HG03565 (cell line): ENCODE measurements at regions not wholly inside any gene's neighbourhood (a gene's known extent, or its start where the extent isn't known, plus 50 kb on each side); places are given as distances from the start of the nearest gene placed in this dataset.

ENCODE experiments used
- ATAC-seq: cut with Tn5 transposase; IDR thresholded peaks from one replicate; pipeline ENCODE4 v1.9.1; 2021; ENCODE audit warnings: mild to moderate bottlenecking, moderate library complexity; ENCODE audit not compliant: unreplicated experiment

DNA sequence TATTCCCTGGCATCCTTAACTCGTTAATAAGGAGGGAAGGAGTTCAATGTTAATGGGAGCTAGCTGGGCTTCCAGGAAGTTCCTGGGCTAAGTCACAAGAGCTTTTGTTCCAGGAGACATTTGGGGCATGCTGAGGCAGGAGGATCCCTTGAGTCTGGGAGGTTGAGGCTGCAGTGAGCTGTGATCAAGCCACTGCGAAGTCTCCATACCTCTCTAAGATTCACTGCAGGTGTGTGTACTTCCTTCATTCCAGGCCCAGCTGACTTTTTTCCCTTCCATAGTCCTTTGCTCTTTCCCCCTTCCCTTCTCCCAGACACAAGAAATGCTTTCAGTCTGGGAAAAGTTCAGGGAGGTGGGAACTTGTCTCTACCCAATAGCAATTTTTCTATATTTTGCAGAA lies 489.8 kb downstream of the NPIPA7 start:
- no peak for ATAC-seq

DNA sequence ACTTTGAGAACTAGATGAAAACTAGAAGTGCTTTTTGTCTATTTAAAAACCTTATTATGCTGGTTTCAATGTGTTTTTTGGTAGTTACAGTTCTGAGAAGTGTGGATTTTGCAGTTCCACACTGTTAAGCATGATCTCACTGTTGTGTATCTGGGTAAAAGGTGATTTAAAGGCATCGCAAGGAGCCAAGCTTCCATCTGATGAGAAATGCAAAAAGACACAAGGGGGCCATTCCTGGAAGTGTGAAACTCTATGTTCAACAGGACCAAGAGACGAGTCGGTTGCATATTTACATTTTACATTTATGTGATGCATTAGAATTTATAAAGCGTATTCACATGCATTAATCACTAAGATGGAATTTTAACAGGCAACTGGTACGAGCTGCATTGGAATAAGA lies 490.8 kb downstream of the NPIPA7 start:
- ATAC-seq: no peak

DNA sequence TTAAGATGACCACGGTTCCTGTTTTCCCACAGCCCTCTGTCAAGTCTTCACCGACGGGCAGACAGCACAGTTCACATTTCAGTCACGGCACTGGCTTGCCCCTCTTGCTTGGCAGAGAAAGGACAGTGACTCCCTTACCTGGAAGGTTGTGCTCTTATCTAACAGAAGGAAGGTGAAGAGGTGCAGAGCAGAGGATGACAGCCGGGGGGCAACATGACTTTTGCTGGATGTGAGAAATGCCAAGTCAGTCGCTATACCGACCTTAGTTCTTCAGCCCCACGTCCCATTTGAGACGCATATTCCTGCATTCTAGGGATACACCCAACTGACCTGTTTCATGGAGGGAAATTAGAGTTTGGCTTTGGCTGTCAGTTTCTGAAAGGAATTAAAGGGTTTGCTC lies 492.3 kb downstream of the NPIPA7 start:
- no peak for ATAC-seq

DNA sequence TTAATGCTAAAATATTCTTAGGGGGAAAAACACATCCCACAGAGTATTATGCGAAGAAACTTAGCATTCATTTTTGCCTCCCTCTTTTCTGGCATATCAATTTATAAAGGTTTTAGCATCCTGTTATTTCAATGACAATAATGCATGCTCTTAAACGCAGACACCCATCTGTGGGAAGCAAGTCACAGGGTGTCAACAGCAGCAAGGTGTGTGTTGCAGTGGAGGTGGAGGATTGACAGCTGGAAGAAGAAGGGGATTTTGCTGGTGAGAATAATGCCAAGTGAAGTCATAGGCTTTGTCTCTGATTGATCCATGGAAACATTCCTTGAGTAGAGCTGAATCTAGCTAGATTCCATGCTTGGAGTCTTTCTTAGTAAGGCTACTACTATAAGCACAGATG lies 498.1 kb downstream of the NPIPA7 start:
- no peak for ATAC-seq

DNA sequence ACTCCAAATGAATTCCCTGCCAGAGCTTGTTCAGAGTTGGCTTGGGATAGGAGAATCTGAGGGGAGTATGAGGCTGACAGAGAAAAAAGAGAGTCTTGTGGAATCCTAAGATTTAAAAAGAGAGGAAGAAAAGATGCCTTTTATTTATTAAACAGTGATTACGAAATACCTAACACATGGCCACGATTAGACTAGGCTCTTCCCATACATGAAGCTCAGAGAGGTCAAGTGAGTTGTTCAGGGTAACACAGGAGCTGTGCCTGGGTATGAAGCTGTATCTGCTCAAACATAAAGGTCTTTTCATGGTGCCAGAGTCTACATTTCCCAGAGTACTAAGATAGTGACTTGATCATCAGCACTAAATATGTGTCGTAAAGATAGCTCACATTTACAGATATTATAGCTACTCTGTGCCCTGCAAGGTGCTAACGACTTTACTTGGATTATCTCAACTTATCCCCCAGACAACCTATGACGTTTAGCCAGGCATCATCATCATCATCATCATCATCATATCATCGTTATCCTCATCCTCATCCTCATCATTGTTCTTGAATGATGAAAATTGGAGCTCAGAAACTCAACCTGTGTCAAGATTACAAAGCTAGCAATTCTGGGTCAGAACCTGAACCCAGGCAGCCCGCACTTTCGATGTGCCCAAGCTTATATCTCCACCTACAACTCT lies 500.8 kb downstream of the NPIPA7 start:
- no peak for ATAC-seq

DNA sequence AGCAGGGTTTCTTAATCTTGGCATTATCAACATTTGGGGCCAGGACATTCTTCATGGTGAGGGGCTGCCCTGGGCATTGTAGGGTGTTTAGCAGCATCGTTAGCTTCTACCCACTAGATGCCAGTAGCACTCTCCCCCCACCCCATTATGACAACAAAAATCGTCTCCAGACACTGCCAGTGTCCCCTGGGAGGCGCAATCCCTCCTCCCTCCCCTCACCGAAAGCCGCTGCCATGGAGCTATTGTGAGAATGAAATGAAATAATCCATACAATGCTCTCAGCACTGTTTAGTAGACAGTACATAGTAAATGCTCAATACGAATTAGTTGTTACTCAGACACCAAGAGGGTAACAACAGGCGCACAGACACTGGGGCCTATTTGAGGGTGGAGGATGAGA lies 502.9 kb downstream of the NPIPA7 start:
- ATAC-seq: no peak

DNA sequence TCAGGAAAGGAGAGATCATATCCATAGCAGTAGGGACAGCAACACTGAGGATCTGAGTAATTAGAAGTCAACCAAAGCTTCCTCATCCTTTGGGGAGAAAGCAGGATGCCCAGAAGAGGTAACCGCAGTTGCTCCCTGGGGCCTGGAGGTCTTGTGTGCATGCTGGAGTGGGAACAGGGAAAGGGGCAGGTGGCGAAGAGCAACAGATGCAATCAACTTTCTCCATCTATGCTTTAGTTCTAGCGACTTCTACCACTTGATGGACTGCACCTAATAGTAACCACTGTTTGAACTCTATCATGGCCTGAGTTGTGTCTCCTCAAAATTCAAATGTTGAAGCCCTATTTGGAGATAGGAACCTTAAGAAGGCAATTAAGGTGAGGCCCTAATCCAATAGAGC lies 503.8 kb downstream of the NPIPA7 start:
- no peak for ATAC-seq

DNA sequence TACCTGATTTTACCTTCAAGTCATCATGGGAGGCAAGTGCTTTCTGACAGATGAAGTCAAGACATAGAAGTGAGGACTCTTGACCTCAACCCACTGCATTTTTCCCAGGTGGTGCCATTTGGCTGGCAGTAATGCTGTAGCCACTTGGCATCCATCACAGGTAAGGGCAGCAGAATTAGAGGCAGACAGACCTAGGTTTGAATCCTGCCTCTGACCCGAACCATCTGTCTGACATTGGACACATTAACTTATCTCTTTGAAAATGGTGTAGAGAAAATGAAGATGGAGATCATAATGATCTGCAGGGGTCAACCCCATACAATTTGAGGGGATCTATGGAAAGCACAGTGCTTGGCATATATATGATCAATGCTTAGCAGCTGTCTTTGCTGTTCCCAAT lies 505.5 kb downstream of the NPIPA7 start:
- no peak for ATAC-seq

DNA sequence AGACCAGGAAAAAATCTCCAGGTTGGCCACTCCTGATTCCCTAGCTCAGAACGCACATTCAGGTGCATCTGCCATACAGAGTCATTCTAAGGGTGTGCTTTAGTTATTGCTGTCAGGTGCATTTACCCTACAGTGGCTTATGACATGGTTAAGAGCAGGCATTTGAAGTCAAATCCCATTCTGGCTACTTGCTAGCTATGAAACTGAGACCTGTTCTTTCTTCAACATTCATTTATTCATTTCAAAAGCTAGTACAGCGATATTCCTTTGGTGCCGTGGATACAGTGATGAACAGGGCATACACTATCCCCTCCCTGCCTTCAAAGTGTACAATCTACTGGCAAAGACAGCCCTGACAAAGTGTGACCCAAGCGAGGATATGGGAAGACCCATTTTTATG lies 508.3 kb downstream of the NPIPA7 start:
- no peak for ATAC-seq

DNA sequence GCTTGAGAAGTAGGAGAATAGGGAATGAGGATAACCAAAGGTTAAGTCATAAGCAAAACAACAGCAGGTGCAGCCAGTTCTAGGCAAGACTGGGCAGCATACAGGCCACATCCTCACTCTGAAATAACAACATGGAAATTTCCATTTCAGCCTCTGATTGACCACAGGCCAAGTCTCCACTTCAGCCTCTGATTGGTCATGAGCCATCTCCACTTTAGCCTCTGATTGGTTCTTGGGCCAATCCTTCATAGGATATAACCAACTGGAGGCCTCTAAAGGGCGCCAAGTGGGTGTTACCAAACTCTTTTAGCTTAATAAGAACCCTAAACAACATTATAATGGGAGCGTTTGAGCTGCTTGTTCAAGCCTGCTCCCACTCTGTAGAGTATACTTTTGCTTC lies 512.0 kb downstream of the NPIPA7 start:
- no peak for ATAC-seq

DNA sequence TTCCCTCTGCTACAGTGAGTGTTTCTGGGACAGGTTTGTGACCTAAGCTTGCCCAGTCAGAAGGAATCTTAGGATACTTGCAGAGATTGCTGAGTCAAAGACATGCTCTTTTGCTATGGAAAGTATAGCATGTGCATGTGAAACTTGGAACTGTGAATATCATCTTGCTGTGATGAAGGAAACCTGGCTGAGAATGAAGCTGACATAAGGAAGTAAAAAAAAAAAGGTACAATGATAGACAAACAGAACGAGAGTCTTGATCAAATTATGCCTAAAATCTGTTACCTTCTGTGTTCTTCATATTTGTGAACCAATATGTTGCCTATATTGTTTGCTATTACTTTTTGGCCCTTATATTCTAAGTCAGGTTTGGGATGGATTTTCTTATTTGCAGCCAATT lies 525.7 kb downstream of the NPIPA7 start:
- no peak for ATAC-seq

DNA sequence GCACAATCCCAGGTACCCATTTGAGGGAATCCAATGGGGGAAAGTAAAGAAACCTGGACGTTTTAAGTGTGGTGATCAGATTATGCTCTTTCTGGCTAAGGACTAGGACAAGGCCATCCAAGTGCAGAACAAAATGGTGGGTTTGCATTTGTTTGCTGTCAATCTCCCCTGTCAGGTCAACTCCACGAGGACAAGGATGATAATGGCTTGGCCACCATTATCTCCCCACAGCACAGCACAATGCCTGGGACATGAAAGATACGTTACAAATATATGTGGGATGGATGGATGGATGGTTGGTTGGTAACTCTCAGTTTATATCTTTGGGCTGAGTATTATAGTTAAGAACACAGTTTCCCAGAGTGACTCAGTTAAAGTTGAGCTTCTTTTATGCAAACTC lies 526.9 kb downstream of the NPIPA7 start:
- ATAC-seq: no peak

DNA sequence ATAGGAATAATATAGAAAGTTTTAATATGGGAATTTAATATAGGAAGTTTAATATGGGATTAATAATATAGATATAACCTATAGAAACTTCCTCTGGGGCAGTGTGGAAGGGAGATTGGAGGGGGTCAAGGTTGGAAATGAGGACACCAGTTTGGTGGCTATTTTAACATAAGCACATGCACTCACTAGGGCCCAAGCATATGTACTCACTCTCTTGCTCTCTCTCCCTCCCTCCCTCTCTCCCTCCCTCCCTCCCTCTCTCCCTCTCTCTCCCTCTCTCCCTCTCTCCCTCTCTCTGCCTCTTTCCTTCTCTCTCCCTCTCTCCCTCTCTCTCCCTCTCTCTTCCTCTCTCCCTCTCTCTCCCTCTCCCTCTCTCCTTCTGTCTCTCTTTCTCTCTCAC lies 528.1 kb downstream of the NPIPA7 start:
- ATAC-seq: no peak

DNA sequence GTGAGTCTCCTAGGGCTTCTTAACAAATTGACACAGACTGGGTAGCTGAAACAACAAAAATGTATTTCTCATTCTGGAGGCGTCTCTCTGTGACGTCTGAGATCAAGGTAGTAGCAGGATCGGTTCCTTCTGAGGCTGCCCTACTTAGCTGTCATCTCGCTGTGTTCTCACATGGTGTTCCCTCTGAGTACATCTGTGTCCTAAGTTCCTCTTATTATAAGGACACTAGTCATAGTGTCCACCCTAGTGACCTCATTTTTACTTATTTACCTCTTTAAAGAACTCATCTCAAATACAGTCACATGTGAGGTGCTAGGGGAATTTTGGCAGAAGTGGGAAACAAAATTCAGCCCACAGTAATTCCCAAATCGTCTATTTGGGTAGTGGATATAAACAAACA lies 529.1 kb downstream of the NPIPA7 start:
- no peak for ATAC-seq

DNA sequence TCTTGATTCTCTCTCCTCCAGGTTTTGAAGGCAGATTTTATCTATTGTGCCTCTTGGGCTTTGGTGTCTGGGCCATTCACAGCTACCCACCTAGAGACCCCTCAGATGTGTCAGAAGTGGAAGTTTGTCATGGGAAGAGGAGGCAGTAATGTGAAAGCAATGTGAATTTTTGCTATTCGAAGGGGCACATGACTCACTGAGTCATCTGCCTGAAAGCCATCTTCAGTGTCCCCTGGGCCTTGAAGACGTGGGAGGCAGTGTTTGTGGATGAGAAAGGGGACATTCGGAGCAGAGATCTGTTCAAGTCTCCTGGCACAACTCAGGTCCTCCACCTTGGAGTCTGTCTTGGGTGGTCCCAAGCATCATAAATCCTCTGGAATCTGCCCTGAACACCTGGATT lies 530.2 kb downstream of the NPIPA7 start:
- ATAC-seq: no peak

DNA sequence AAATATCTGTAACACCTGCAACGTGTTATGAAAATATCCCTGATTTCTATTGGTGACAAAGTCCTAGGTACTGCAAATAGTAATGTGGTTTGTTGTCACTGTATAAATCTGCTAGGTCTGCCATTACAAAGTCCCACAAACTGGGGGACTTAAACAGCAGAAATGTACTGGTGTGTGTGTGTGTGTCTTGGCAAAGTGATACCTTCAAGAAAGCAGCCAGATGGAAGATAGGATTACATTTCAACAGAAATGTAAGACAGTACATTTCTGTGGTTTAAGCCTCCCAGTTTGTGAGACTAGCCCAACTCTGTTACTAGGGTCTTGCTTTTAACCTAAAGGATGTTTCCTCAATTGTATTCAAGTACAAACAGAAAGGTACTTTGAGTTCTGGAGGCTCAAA lies 531.7 kb downstream of the NPIPA7 start:
- no peak for ATAC-seq

DNA sequence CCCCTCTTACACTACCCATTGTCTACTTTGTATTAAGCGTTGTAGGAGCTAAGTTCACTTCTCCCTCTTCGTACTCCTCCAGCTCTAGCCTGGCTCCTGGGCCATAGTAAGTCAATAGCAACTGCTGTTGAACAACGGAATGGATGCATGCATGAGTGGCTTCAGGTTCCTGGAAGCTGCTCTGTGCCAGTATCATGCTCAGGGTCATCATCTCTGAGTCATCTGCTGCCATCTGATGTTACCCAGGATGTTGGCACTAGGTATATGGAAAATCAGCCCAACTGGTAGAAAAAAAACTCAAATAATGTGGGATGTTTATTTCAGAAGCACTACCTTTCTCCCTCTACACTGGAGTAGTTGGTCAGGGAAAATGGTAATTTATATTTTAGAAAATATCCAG lies 536.8 kb downstream of the NPIPA7 start:
- ATAC-seq: no peak

DNA sequence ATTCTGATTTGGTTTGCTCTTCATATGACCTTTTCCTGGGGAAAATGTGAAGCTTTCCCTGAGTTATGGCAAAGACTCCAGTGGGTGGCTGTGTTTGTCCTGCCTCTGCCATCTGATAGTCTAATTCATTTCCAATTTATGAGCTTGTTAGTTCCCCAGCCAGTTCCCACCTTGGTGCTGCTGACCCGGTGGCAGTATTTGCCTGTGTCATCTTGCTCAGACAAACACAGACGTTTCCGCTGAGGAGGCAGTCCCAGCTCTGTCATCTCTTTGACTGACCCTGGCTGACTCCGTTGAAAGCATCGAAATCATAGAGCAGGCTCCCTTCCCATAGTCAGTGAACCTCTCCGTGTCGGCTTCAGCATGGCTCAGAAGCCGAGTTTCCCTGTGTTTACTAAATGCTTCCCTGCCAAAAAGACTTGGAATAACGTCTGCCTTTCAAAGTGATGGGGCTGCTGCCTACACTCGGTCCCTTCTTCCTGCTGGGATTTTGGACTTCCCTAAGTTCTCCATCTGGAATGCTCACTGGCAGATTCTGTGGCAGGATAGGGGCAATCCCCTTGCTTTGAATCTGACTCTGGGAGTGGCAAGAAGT lies 538.3 kb downstream of the NPIPA7 start:
- no peak for ATAC-seq

DNA sequence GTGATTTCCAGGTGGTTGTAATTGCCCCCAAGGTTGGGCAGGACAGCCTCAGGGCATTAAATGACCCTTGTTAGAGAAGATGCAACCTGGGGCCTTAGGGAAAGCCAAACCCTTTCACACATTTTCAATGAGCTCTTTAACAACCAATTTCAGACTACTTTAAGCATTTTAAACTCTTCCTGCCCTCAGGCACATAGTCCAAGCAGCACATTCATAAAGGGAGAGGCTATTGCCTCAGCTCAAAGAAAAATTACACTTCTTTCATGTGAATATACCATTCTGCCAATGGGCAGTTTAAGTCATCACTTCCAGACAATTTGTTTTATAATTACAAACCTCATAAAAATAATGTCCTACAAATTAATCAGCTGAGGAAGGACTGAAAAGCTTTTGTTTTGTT lies 544.5 kb downstream of the NPIPA7 start:
- no peak for ATAC-seq

DNA sequence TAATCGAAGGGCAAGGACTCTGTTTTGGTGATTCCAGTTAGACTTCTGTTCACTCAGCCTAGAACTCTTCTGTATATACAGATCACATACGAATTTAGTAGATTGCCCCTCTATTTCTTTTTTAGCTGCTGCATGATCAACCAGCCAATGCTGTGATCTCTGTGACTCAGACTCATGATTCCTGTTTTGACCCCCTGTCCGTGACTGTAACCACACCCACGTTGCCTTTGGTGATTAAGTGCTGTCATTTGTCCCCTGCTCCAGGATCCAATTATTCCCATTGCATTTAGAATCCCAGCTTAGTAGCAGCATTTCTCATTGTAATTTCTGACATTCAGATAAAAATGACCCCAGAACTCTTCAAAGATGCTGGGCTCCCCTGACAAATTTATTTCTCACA lies 545.7 kb downstream of the NPIPA7 start:
- ATAC-seq: no peak

DNA sequence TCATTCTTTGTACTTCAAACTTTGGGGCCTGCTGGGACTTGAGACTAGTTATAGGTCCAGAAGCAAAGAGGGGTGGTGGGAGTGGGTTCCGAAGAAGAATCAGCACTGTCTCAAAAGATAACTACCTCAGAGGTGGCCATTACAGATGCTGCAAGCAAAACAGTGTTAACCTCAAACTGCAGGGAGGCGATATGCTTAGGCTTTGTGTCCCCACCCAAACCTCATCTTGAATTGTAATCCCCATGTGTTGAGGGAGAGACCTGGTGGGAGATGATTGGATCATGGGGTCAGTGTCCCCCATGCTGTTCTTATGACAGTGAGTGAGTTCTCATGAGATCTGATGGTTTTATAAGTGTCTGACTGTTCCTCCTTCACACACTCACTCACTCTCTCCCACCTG lies 545.3 kb downstream of the XYLT1 start:
- no peak for ATAC-seq

DNA sequence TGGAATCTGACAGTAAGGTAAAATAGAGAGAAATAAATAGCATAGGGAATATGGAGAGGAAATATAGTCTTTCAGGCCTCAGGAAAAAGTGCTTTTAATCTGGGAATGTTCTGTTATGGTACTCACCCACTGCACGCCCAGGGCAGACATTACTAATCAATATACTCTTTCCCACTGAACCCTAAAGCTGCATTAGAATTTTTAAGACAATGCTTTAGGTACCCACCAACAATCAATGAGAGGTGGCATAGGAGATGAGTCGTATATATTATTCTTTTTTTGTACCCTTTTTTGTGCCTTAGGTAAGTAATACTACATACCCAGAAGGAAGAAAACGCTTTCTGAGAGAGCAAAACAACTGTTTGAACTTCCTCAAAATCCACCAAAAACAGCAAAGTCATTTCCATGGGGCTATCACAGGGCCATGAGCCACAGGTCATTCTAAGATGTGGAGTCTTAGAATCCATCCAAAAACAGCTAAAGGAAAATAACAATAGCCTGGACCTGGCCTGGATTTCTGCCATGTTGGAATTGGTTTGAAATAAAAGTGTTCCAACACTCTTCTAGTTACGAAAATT lies 542.1 kb downstream of the XYLT1 start:
- no peak for ATAC-seq
